Common myeloid progenitor, CD34-positive (primary cell): ENCODE measurements at regions not wholly inside any gene's neighbourhood (a gene's known extent, or its start where the extent isn't known, plus 50 kb on each side); places are given as distances from the start of the nearest gene placed in this dataset.

Source experiments
- CTCF ChIA-PET: fragments of 350-600 bp; sonication (Branson Sonifier 250); formaldehyde crosslinking; loops from one replicate; lab custom pipeline; 2021; ENCODE audit warnings: antibody characterized with exemption; lab: Charles Lee
- POLR2A ChIA-PET: fragments of 350-600 bp; sonication (Branson Sonifier 250); formaldehyde crosslinking; loops from one replicate; lab custom pipeline; 2021; ENCODE audit warnings: antibody characterized with exemption; lab: Charles Lee
- DNase-seq, 3 donors: peaks; one replicate each; pipeline versions ENCODE4 v3.0.0 to v3.0.0-alpha.2; 2013
- H3K27ac ChIP-seq, 2 experiments: 1 replicate in 1 of 2; 2 replicates in 1 of 2; pipeline ENCODE4 v1.7.0; 2013; ENCODE audit warnings: inconsistent platforms in 2 of 2, low read length in 2 of 2, mild to moderate bottlenecking in 2 of 2, low read depth in 1 of 2, moderate library complexity in 1 of 2; ENCODE audit not compliant: severe bottlenecking in 2 of 2, insufficient read depth in 1 of 2, poor library complexity in 1 of 2
- H3K27me3 ChIP-seq, 5 experiments: replicated peaks in 2 of 5; 1 replicate in 3 of 5; 2 replicates in 2 of 5; pipeline versions ENCODE4 v1.6.1 to v1.7.0; 2013; ENCODE audit warnings: low read length in 4 of 5, mild to moderate bottlenecking in 2 of 5, moderate library complexity in 2 of 5, inconsistent platforms in 1 of 5; ENCODE audit not compliant: insufficient read depth in 5 of 5, control insufficient read depth in 4 of 5
- H3K36me3 ChIP-seq, 4 experiments: 1 replicate in 2 of 4; 2 replicates in 2 of 4; pipeline versions ENCODE4 v1.6.1 to v1.7.0; 2013; ENCODE audit warnings: low read length in 3 of 4, control low read depth in 1 of 4, mild to moderate bottlenecking in 1 of 4; ENCODE audit not compliant: control insufficient read depth in 4 of 4, insufficient read depth in 4 of 4
- H3K4me1 ChIP-seq, 4 experiments: 1 replicate in 3 of 4; 2 replicates in 1 of 4; pipeline versions ENCODE4 v1.6.1 to v1.7.1; 2013; ENCODE audit warnings: low read length in 3 of 4, mild to moderate bottlenecking in 3 of 4, control low read depth in 1 of 4, inconsistent platforms in 1 of 4, moderate library complexity in 1 of 4; ENCODE audit not compliant: control insufficient read depth in 4 of 4, insufficient read depth in 4 of 4; ENCODE audit errors: control extremely low read depth in 1 of 4
- H3K4me3 ChIP-seq, 7 experiments: 1 replicate in 4 of 7; 2 replicates in 3 of 7; pipeline versions ENCODE4 v1.5.1 to v1.7.0; 2013; ENCODE audit warnings: mild to moderate bottlenecking in 7 of 7, low read length in 6 of 7, moderate library complexity in 6 of 7, inconsistent platforms in 2 of 7, low read depth in 2 of 7, control low read depth in 1 of 7; ENCODE audit not compliant: insufficient read depth in 4 of 7, control insufficient read depth in 1 of 7; ENCODE audit errors: extremely low read depth in 1 of 7
- H3K9me3 ChIP-seq, 5 experiments: 1 replicate in 4 of 5; 2 replicates in 1 of 5; pipeline versions ENCODE4 v1.6.1 to v1.7.1; 2013; ENCODE audit warnings: low read length in 4 of 5, mild to moderate bottlenecking in 2 of 5, inconsistent platforms in 1 of 5, low read depth in 1 of 5, moderate library complexity in 1 of 5; ENCODE audit not compliant: control insufficient read depth in 4 of 5, insufficient read depth in 2 of 5; ENCODE audit errors: control extremely low read depth in 1 of 5
- WGBS: methylation state at CpG from one replicate; pipeline ENCODE4 v1.1.5; 2013; ENCODE audit not compliant: insufficient coverage; 5-methylcytosine and 5-hydroxymethylcytosine counted together

- peaks cover 0 to 19% (median 13%) of the 10 kb centered on the region in 4 experiments for H3K4me1 ChIP-seq
- no peak for DNase-seq
- no peaks in the 10 kb centered on the region for H3K9me3 ChIP-seq
- 71% methylated on average over 6 of the region's 7 CpGs for WGBS
- H3K27ac ChIP-seq = no peak overlapping the region
- H3K36me3 ChIP-seq = no peaks in the 10 kb centered on the region
- CTCF ChIA-PET = interaction anchor here (1.4 to 2.3 kb wide), 2 partner anchors 11 to 14 kb away, joined by 6 to 7 read pairs; no protein-coding TSS in a partner anchor
- H3K4me3 ChIP-seq = no peak overlapping the region
- POLR2A ChIA-PET = no interaction called here
- peaks cover 0 to 19% (median 4%) of the 10 kb centered on the region in 5 experiments for H3K27me3 ChIP-seq
Observed at GRCh38 chr3:193983846-193984818, 151.8 kb upstream of the HES1 start.

DNA sequence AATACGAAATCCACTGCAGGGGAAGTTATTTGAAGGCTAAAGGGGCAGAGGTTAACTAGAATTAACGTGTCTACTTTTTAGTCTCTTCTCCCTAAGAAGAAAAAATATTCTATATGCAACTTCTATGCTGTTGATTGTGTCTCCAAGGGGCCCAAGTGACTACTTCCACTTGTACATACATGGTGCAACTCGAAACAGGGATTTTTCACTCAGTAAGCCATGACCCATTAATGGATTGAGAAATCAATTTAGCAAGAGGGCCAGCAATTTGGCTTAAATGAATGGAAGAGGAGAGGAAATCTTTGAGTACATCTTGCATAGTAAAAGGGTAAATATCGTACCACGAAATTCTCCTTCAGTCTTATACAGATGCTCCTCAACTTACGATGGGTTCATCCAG, 151.1 kb upstream of the HES1 start:
- H3K36me3 ChIP-seq = no peaks in the 10 kb centered on the region
- H3K9me3 ChIP-seq = peaks cover 0 to under 1% (median 0%) of the 10 kb centered on the region in 5 experiments
- peaks cover 0 to 19% (median 13%) of the 10 kb centered on the region in 4 experiments for H3K4me1 ChIP-seq
- H3K27ac ChIP-seq = no peak overlapping the region
- H3K4me3 ChIP-seq = no peak overlapping the region
- peaks cover 0 to 15% (median 2%) of the 10 kb centered on the region in 5 experiments for H3K27me3 ChIP-seq
- POLR2A ChIA-PET = no interaction called here
- CTCF ChIA-PET = no interaction called here
- DNase-seq = no peak
- WGBS = 100% methylated on average over 2 of the region's 6 CpGs

DNA sequence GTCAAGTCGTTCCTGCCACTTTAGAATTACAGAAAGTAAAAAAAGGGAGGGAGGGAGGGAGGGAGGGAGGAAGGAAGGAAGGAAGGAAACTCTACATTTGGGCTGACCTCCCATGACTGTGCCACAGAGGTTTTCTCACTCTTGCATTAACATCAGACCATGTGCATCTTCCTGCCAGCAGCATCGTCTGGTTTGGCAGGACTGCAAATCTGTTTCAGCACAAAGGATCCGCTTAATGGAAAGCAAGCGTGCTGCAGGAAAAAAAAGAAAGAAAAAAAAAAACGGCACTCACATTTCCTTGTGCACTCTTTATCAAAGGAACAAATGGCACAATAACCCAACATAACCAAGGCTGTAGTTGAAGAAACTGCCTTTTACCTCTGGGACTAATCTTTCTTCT, 148.8 kb upstream of the HES1 start:
- H3K4me1 ChIP-seq = peaks cover 0 to 16% (median 8%) of the 10 kb centered on the region in 4 experiments
- no peak for DNase-seq
- no peak overlapping the region for H3K4me3 ChIP-seq
- CTCF ChIA-PET = no interaction called here
- peaks cover 0 to 7% (median 0%) of the 10 kb centered on the region in 5 experiments for H3K9me3 ChIP-seq
- H3K27me3 ChIP-seq = peaks cover 0 to 5% (median 0%) of the 10 kb centered on the region in 5 experiments
- no peak overlapping the region for H3K27ac ChIP-seq
- WGBS = 10% methylated on average over 2 of the region's 5 CpGs
- POLR2A ChIA-PET = no interaction called here
- H3K36me3 ChIP-seq = no peaks in the 10 kb centered on the region

DNA sequence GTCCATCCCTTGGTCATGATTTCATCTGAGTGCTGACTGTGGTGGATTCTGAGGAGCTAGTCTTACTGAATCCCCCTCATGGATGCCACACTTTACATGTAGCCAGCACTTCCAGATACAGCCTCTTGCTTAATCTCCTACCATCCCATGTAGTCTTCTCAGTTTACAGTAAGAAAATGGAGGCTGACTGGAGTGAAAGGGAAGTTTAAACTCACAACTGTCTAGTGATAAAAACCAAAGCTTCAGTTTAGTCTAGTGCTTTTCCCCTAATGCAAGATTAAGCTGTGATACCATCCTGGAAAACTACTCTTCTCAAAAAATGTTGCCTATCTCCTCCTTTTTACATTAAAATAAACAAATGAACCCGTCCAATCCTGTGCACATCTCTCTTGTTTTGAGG, 146.8 kb upstream of the HES1 start:
- WGBS = no CpG with 5 or more reads among the region's 1 CpG
- DNase-seq = no peak
- Histone ChIP-seq H3K27me3 (peaks cover 0 to 12% (median 0%) of the 10 kb centered on the region in 5 experiments), H3K36me3 (no peaks in the 10 kb centered on the region), H3K4me3 (no peak overlapping the region), H3K9me3 (peaks cover 0 to 7% (median 0%) of the 10 kb centered on the region in 5 experiments), H3K27ac (no peak overlapping the region), H3K4me1 (peaks cover 0 to 9% (median 3%) of the 10 kb centered on the region in 4 experiments)
- POLR2A ChIA-PET = no interaction called here
- CTCF ChIA-PET = interaction anchor here (0.8 to 1.4 kb wide), 2 partner anchors 208 to 324 kb away, joined by 3 read pairs; no protein-coding TSS in a partner anchor

GRCh38 chr3:193991666-193992424, 144.1 kb upstream of the HES1 start:
- WGBS = 91% methylated on average over 11 of the region's 14 CpGs
- Histone ChIP-seq H3K9me3 (peaks cover 0 to 7% (median 0%) of the 10 kb centered on the region in 5 experiments), H3K27me3 (peaks cover 0 to 25% (median 1%) of the 10 kb centered on the region in 5 experiments), H3K4me1 (peaks cover 0 to 4% (median 0%) of the 10 kb centered on the region in 4 experiments), H3K36me3 (no peaks in the 10 kb centered on the region), H3K4me3 (no peak overlapping the region), H3K27ac (no peak overlapping the region)
- no peak for DNase-seq
- CTCF ChIA-PET = interaction anchor here (1.1 kb wide), 1 partner anchor 278 kb away, joined by 3 read pairs; no protein-coding TSS in a partner anchor
- POLR2A ChIA-PET = no interaction called here

- CTCF ChIA-PET = no interaction called here
- WGBS = 83% methylated on average over 1 of the region's 2 CpGs
- no peaks in the 10 kb centered on the region for H3K36me3 ChIP-seq
- no peak overlapping the region for H3K27ac ChIP-seq
- peaks cover 0 to 32% (median 3%) of the 10 kb centered on the region in 5 experiments for H3K27me3 ChIP-seq
- no peak overlapping the region for H3K4me3 ChIP-seq
- H3K9me3 ChIP-seq = peaks cover 0 to 7% (median 0%) of the 10 kb centered on the region in 5 experiments
- peaks cover 0 to 1% (median 0%) of the 10 kb centered on the region in 4 experiments for H3K4me1 ChIP-seq
- POLR2A ChIA-PET = no interaction called here
- no peak for DNase-seq
Observed at GRCh38 chr3:193992425-193993037, 143.4 kb upstream of the HES1 start.
